H1 (cell line): ENCODE measurements at regions not wholly inside any gene's neighbourhood (a gene's known extent, or its start where the extent isn't known, plus 50 kb on each side); places are given as distances from the start of the nearest gene placed in this dataset.

Experiments used
- CHD1 ChIP-seq: IDR thresholded peaks from 2 replicates; pipeline ENCODE4 v1.6.1; 2012; ENCODE audit warnings: low read depth, low read length, improper control_type of control experiment
- CREB1 ChIP-seq: IDR thresholded peaks from 2 replicates; pipeline ENCODE4 v1.6.1; 2012; ENCODE audit warnings: inconsistent platforms
- CTCF ChIP-seq, 3 experiments: IDR thresholded peaks; 1 replicate in 2 of 3; 2 replicates in 1 of 3; pipeline versions ENCODE4 v1.5.1 to v1.6.1; 2011; ENCODE audit warnings: low read length in 3 of 3, mild to moderate bottlenecking in 3 of 3, inconsistent platforms in 2 of 3, low read depth in 1 of 3, moderate library complexity in 1 of 3; ENCODE audit not compliant: insufficient read depth in 1 of 3; ENCODE audit errors: control extremely low read depth in 1 of 3
- EP300 ChIP-seq, 2 experiments: IDR thresholded peaks; 1 replicate in 1 of 2; 2 replicates in 1 of 2; pipeline ENCODE4 v1.6.1; 2011 to 2012; ENCODE audit warnings: low read depth in 2 of 2, low read length in 2 of 2, mild to moderate bottlenecking in 2 of 2, borderline replicate concordance in 1 of 2, inconsistent platforms in 1 of 2, moderate library complexity in 1 of 2
- EZH2 ChIP-seq: fragments of 200-600 bp; sonication (generic); IDR thresholded peaks from 2 replicates; pipeline ENCODE4 v1.7.1; 2012; ENCODE audit warnings: low read depth, mild to moderate bottlenecking, moderate library complexity, low read length, inconsistent platforms; ENCODE audit not compliant: severe bottlenecking
- HDAC6 ChIP-seq: IDR thresholded peaks from one replicate; pipeline ENCODE4 v1.7.1; 2012; ENCODE audit warnings: low read depth, mild to moderate bottlenecking, inconsistent platforms, low read length, moderate library complexity
- JUN ChIP-seq: IDR thresholded peaks from 2 replicates; pipeline ENCODE4 v1.6.1; 2011; ENCODE audit warnings: low read depth, mild to moderate bottlenecking, improper control_type of control experiment, low read length
- JUND ChIP-seq: IDR thresholded peaks from 2 replicates; pipeline ENCODE4 v1.6.1; 2011; ENCODE audit warnings: mild to moderate bottlenecking, improper control_type of control experiment, low read length
- POLR2A ChIP-seq, 2 experiments: IDR thresholded peaks; 1 replicate in 1 of 2; 2 replicates in 1 of 2; pipeline ENCODE4 v1.6.1; 2011; ENCODE audit warnings: low read depth in 2 of 2, low read length in 2 of 2, mild to moderate bottlenecking in 2 of 2; ENCODE audit errors: control extremely low read depth in 1 of 2
- RAD21 ChIP-seq, 2 experiments: IDR thresholded peaks in 1 of 2; conservative IDR thresholded peaks in 1 of 2; 2 replicates each; pipeline ENCODE4 v1.6.1; 2011; ENCODE audit warnings: low read depth in 2 of 2, low read length in 2 of 2, improper control_type of control experiment in 1 of 2, inconsistent platforms in 1 of 2, mild to moderate bottlenecking in 1 of 2, moderate library complexity in 1 of 2
- SRF ChIP-seq: IDR thresholded peaks from 2 replicates; pipeline ENCODE4 v1.6.1; 2011; ENCODE audit warnings: mild to moderate bottlenecking, low read depth, low read length, moderate library complexity
- ZNF274 ChIP-seq: IDR thresholded peaks from 2 replicates; pipeline ENCODE4 v1.7.0; 2012; ENCODE audit warnings: low read length, borderline replicate concordance; ENCODE audit errors: extremely low read depth
- TF ChIP-seq, protein P1 (sequence below): IDR thresholded peaks from 2 replicates; pipeline ENCODE4 v1.6.1; 2012; ENCODE audit warnings: inconsistent platforms

- TF ChIP-seq HDAC6: no peak
- TF ChIP-seq CREB1: no peak
- no peak for TF ChIP-seq POLR2A (IDR thresholded peaks at IDR 0.05; ENCODE audit: control extremely low read depth in 1 of 2, low read depth in 2 of 2, low read length in 2 of 2)
- TF ChIP-seq JUN: no peak
- TF ChIP-seq CTCF (IDR thresholded peaks at IDR 0.05; ENCODE audit: control extremely low read depth in 1 of 3, insufficient read depth in 1 of 3, low read depth in 1 of 3, low read length in 3 of 3): no peak
- no peak for TF ChIP-seq JUND
- TF ChIP-seq ZNF274: no peak
- TF ChIP-seq SRF: no peak
- TF ChIP-seq RAD21 (IDR thresholded peaks at IDR 0.05 in 1 of 2, conservative IDR thresholded peaks at IDR 0.05 in 1 of 2; ENCODE audit: low read depth in 2 of 2, low read length in 2 of 2): no peak
- TF ChIP-seq CHD1: no peak
- no peak for TF ChIP-seq EP300 (IDR thresholded peaks at IDR 0.05; ENCODE audit: borderline replicate concordance in 1 of 2, low read depth in 2 of 2, low read length in 2 of 2)
- no peak for TF ChIP-seq EZH2
- TF ChIP-seq, protein P1, sequence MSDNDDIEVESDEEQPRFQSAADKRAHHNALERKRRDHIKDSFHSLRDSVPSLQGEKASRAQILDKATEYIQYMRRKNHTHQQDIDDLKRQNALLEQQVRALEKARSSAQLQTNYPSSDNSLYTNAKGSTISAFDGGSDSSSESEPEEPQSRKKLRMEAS: no peak
Measured at GRCh38 chrX:46218373-46218772, 326.8 kb downstream of the ZNF674 start.
